Colonic mucosa (tissue), 4 donors: ENCODE measurements at regions not wholly inside any gene's neighbourhood (a gene's known extent, or its start where the extent isn't known, plus 50 kb on each side); places are given as distances from the start of the nearest gene placed in this dataset.
"Not testable (repeated sequence)": the region's sequence is repeated elsewhere in the genome, so short reads cannot be mapped to it uniquely, and the experiment has no call there.

Source experiments
- DNase-seq: peaks from one replicate; pipeline ENCODE4 v3.0.0-alpha.2; 2020
- H3K27ac ChIP-seq: fragments of 200-600 bp; one replicate; pipeline ENCODE4 v1.8.0; 2021
- H3K27me3 ChIP-seq: fragments of 200-600 bp; one replicate; pipeline ENCODE4 v1.8.0; 2021
- H3K36me3 ChIP-seq: fragments of 200-600 bp; one replicate; pipeline ENCODE4 v1.8.0; 2021
- H3K4me1 ChIP-seq: fragments of 200-600 bp; one replicate; pipeline ENCODE4 v1.8.0; 2021; ENCODE audit warnings: mild to moderate bottlenecking
- H3K4me3 ChIP-seq: fragments of 200-600 bp; one replicate; pipeline ENCODE4 v1.8.0; 2021
- H3K9ac ChIP-seq, 2 donors: one replicate each; pipeline ENCODE4 v1.7.0; 2013; ENCODE audit warnings: control low read depth in 2 of 2, low read depth in 2 of 2, low read length in 2 of 2
- H3K9me3 ChIP-seq: fragments of 200-600 bp; one replicate; pipeline ENCODE4 v1.8.0; 2021
- CTCF ChIP-seq: fragments of 200-600 bp; IDR thresholded peaks from one replicate; pipeline ENCODE4 v1.8.0; 2022; ENCODE audit warnings: antibody characterized with exemption, mild to moderate bottlenecking
- intact Hi-C: fragments of 100-400 bp; cut with DNase I; formaldehyde crosslinking; loops from one replicate; pipeline ENCODE4 v1.14.1; 2022
- donor health status: healthy.
- donor health status: DM: no; HTN: no; CAD: no.
- donor health status: DM: no; HTN: no; CAD: no.

GRCh38 chr10:4399556-4399955, 426.5 kb upstream of the AKR1E2 start:
- no peak for TF ChIP-seq CTCF
- Histone ChIP-seq H3K4me1 (no peaks in the 10 kb centered on the region), H3K36me3 (no peaks in the 10 kb centered on the region), H3K27ac (no peak overlapping the region), H3K4me3 (no peak overlapping the region), H3K27me3 (no peaks in the 10 kb centered on the region), H3K9ac (no peak overlapping the region), H3K9me3 (no peaks in the 10 kb centered on the region)
- DNase-seq = no peak
- intact Hi-C loops = no loop called here

- intact Hi-C loops = no loop called here
- Histone ChIP-seq H3K9me3 (no peaks in the 10 kb centered on the region), H3K4me3 (no peak overlapping the region), H3K4me1 (no peaks in the 10 kb centered on the region), H3K9ac (no peak overlapping the region), H3K27me3 (no peaks in the 10 kb centered on the region), H3K36me3 (no peaks in the 10 kb centered on the region), H3K27ac (no peak overlapping the region)
- no peak for DNase-seq
- TF ChIP-seq CTCF = no peak
These were observed 427.4 kb upstream of the AKR1E2 start for GRCh38 chr10:4398602-4399001.

GRCh38 chr10:4397337-4397736, 428.7 kb upstream of the AKR1E2 start:
- no peak overlapping the region for H3K4me3 ChIP-seq
- no peak overlapping the region for H3K27ac ChIP-seq
- no peak overlapping the region for H3K9ac ChIP-seq
- intact Hi-C loops = no loop called here
- H3K9me3 ChIP-seq = no peaks in the 10 kb centered on the region
- H3K27me3 ChIP-seq = no peaks in the 10 kb centered on the region
- H3K4me1 ChIP-seq = no peaks in the 10 kb centered on the region
- DNase-seq = no peak
- H3K36me3 ChIP-seq = no peaks in the 10 kb centered on the region
- no peak for TF ChIP-seq CTCF

GRCh38 chr10:4396401-4397283, 429.4 kb upstream of the AKR1E2 start:
- intact Hi-C loops = no loop called here
- Histone ChIP-seq H3K9ac (no peak overlapping the region), H3K36me3 (no peaks in the 10 kb centered on the region), H3K27me3 (no peaks in the 10 kb centered on the region), H3K27ac (no peak overlapping the region), H3K4me3 (no peak overlapping the region), H3K9me3 (no peaks in the 10 kb centered on the region), H3K4me1 (no peaks in the 10 kb centered on the region)
- TF ChIP-seq CTCF = no peak
- no peak for DNase-seq

- H3K36me3 ChIP-seq = no peaks in the 10 kb centered on the region
- H3K9me3 ChIP-seq = no peaks in the 10 kb centered on the region
- no peak overlapping the region for H3K27ac ChIP-seq
- no peak overlapping the region for H3K4me3 ChIP-seq
- TF ChIP-seq CTCF = no peak
- intact Hi-C loops = no loop called here
- H3K9ac ChIP-seq = no peak overlapping the region
- DNase-seq = no peak
- no peaks in the 10 kb centered on the region for H3K27me3 ChIP-seq
- H3K4me1 ChIP-seq = no peaks in the 10 kb centered on the region
These were observed 430.3 kb upstream of the AKR1E2 start for GRCh38 chr10:4395731-4396130.

GRCh38 chr10:4394455-4394854, 431.6 kb upstream of the AKR1E2 start:
- H3K4me3 ChIP-seq, H3K27ac ChIP-seq, H3K27me3 ChIP-seq, H3K9ac ChIP-seq, DNase-seq, H3K4me1 ChIP-seq, H3K36me3 ChIP-seq, H3K9me3 ChIP-seq, intact Hi-C loops: not testable (repeated sequence)
